HCT116 (cell line): ENCODE measurements at regions not wholly inside any gene's neighbourhood (a gene's known extent, or its start where the extent isn't known, plus 50 kb on each side); places are given as distances from the start of the nearest gene placed in this dataset.

Source experiments
- ATAC-seq: fragments of 200-7000 bp; cut with Tn5 transposase; 2 replicates; pipeline ENCODE4 v1.9.1; 2020; ENCODE audit warnings: mild to moderate bottlenecking, moderate library complexity
- BruUV-seq: library from RNA; stranded (reverse); fragments of 400-500 nt; replicated peaks from 2 replicates; lab custom pipeline; 2021; lab: Mats Ljungman, UMichigan
- CTCF ChIA-PET: fragments of 300-600 bp; sonication (Branson Sonifier 250); formaldehyde crosslinking; loops from one replicate; lab custom pipeline; 2021; ENCODE audit warnings: antibody characterized with exemption; lab: Charles Lee
- POLR2A ChIA-PET: fragments of 300-600, 350-600 bp; sonication (Branson Sonifier 250); formaldehyde crosslinking; loops from one replicate; lab custom pipeline; 2021; ENCODE audit warnings: antibody characterized with exemption; lab: Charles Lee
- RAD21 ChIA-PET, 2 experiments: fragments of 300-600 bp; sonication (Branson Sonifier 250); formaldehyde crosslinking; loops; one replicate each; lab custom pipeline; 2023; ENCODE audit warnings: low total read pairs in 2 of 2; ENCODE audit not compliant: uncharacterized antibody in 2 of 2, unreplicated experiment in 2 of 2, low non-redundant PET in 1 of 2; lab: Charles Lee
- DNase-seq: peaks from one replicate; pipeline ENCODE4 v3.0.0-alpha.2; 2010; ENCODE audit warnings: low read depth, low spot score
- H2AFZ ChIP-seq: fragments of 200-600 bp; shearing (Covaris generic), sonication (generic); 2 replicates; pipeline ENCODE4 v1.6.1; 2017; ENCODE audit warnings: low read depth, mixed run types, mixed read lengths, antibody characterized with exemption, low read length; ENCODE audit not compliant: poor library complexity, severe bottlenecking
- H3K27ac ChIP-seq: 2 replicates; pipeline ENCODE4 v1.5.1; 2012; ENCODE audit warnings: low read depth, low read length
- H3K27me3 ChIP-seq: fragments of 200-600 bp; sonication (generic); 2 replicates; pipeline ENCODE4 v1.6.1; 2016; ENCODE audit warnings: mixed run types, low read length, mixed read lengths; ENCODE audit not compliant: insufficient read depth
- H3K36me3 ChIP-seq, 2 experiments: fragments of 200-500 bp in 1 of 2; fragments of 200-600 bp in 1 of 2; sonication (Bioruptor generic) in 1 of 2; sonication (generic) in 1 of 2; 2 replicates each; pipeline versions ENCODE4 v1.5.1 to v1.6.1; 2014 to 2016; ENCODE audit warnings: low read length in 2 of 2, inconsistent platforms in 1 of 2, mixed read lengths in 1 of 2, mixed run types in 1 of 2; ENCODE audit not compliant: insufficient read depth in 2 of 2, control insufficient read depth in 1 of 2
- H3K4me1 ChIP-seq, 2 experiments: fragments of 200-600 bp in 1 of 2; sonication (generic) in 1 of 2; 2 replicates each; pipeline versions ENCODE4 v1.5.1 to v1.6.1; 2012 to 2017; ENCODE audit warnings: low read length in 2 of 2, inconsistent platforms in 1 of 2, mild to moderate bottlenecking in 1 of 2, mixed read lengths in 1 of 2, mixed run types in 1 of 2, moderate library complexity in 1 of 2; ENCODE audit not compliant: insufficient read depth in 2 of 2, control insufficient read depth in 1 of 2
- H3K4me2 ChIP-seq: fragments of 200-600 bp; sonication (generic); 2 replicates; pipeline ENCODE4 v1.6.1; 2017; ENCODE audit warnings: mixed run types, low read length, mixed read lengths
- H3K4me3 ChIP-seq, 2 experiments: fragments of 200-600 bp in 1 of 2; sonication (generic) in 1 of 2; replicated peaks in 1 of 2; 2 replicates each; pipeline ENCODE4 v1.5.1; 2011 to 2016; ENCODE audit warnings: low read length in 2 of 2, control low read depth in 1 of 2, low read depth in 1 of 2, mild to moderate bottlenecking in 1 of 2, mixed read lengths in 1 of 2, mixed run types in 1 of 2
- H3K79me2 ChIP-seq: fragments of 200-600 bp; sonication (generic); 2 replicates; pipeline ENCODE4 v1.6.1; 2017; ENCODE audit warnings: mild to moderate bottlenecking, mixed run types, low read length, moderate library complexity, mixed read lengths; ENCODE audit not compliant: insufficient read depth
- H3K9ac ChIP-seq: fragments of 200-600 bp; sonication (generic); 2 replicates; pipeline ENCODE4 v1.6.1; 2016; ENCODE audit warnings: low read length, mixed read lengths
- H3K9me2 ChIP-seq: fragments of 200-600 bp; sonication (generic), shearing (Covaris generic); 2 replicates; pipeline ENCODE4 v1.6.1; 2017; ENCODE audit warnings: mixed run types, mild to moderate bottlenecking, moderate library complexity; ENCODE audit not compliant: insufficient read depth
- H3K9me3 ChIP-seq, 2 experiments: fragments of 200-500 bp in 1 of 2; fragments of 200-600 bp in 1 of 2; sonication (Bioruptor generic) in 1 of 2; sonication (generic) in 1 of 2; 2 replicates each; pipeline ENCODE4 v1.6.1; 2014 to 2017; ENCODE audit warnings: low read length in 2 of 2, mixed read lengths in 2 of 2, inconsistent platforms in 1 of 2, low read depth in 1 of 2, mild to moderate bottlenecking in 1 of 2, mixed run types in 1 of 2, moderate library complexity in 1 of 2; ENCODE audit not compliant: control insufficient read depth in 1 of 2, insufficient read depth in 1 of 2
- H4K20me1 ChIP-seq: fragments of 200-600 bp; sonication (generic), shearing (Covaris generic); 2 replicates; pipeline ENCODE4 v1.6.1; 2017; ENCODE audit warnings: mixed run types, mild to moderate bottlenecking, moderate library complexity; ENCODE audit not compliant: insufficient read depth
- ATF3 ChIP-seq: IDR thresholded peaks from 2 replicates; pipeline ENCODE4 v1.6.1; 2012
- CBX3 ChIP-seq: IDR thresholded peaks from 2 replicates; pipeline ENCODE4 v1.6.1; 2012; ENCODE audit warnings: low read depth
- CEBPB ChIP-seq: IDR thresholded peaks from 2 replicates; pipeline ENCODE4 v1.6.1; 2012; ENCODE audit warnings: low read depth
- FOSL1 ChIP-seq: IDR thresholded peaks from 2 replicates; pipeline ENCODE4 v1.6.1; 2012; ENCODE audit warnings: low read depth
- MAX ChIP-seq: IDR thresholded peaks from 2 replicates; pipeline ENCODE4 v1.6.1; 2012
- RAD21 ChIP-seq: IDR thresholded peaks from 2 replicates; pipeline ENCODE4 v1.6.1; 2012; ENCODE audit warnings: low read depth, mild to moderate bottlenecking
- REST ChIP-seq: IDR thresholded peaks from 2 replicates; pipeline ENCODE4 v1.6.1; 2012; ENCODE audit warnings: low read depth
- SIN3A ChIP-seq: IDR thresholded peaks from 2 replicates; pipeline ENCODE4 v1.6.1; 2012; ENCODE audit warnings: low read depth
- SRF ChIP-seq: IDR thresholded peaks from 2 replicates; pipeline ENCODE4 v1.6.1; 2012; ENCODE audit warnings: low read depth
- ZBTB33 ChIP-seq: IDR thresholded peaks from 2 replicates; pipeline ENCODE4 v1.6.1; 2011; ENCODE audit warnings: mild to moderate bottlenecking, low read length, moderate library complexity; ENCODE audit not compliant: insufficient replicate concordance; ENCODE audit errors: extremely low read depth
- ZFX ChIP-seq: fragments of 450-650 bp; IDR thresholded peaks from 2 replicates; pipeline ENCODE4 v1.6.1; 2017
- ZNF274 ChIP-seq: fragments of 200-500 bp; sonication (Bioruptor generic); IDR thresholded peaks from 2 replicates; pipeline ENCODE4 v1.6.1; 2014; ENCODE audit warnings: mild to moderate bottlenecking, low read depth, low read length, inconsistent platforms
- intact Hi-C: fragments of 100-400 bp; cut with micrococcal nuclease; formaldehyde crosslinking; loops from 2 replicates; pipeline ENCODE4 v1.10.0; 2022

- RAD21 ChIA-PET = no interaction called here
- H3K9me3 ChIP-seq = no peaks in the 10 kb centered on the region
- no peak overlapping the region for H3K27ac ChIP-seq
- TF ChIP-seq FOSL1 (no peak), ATF3 (no peak), ZBTB33 (no peak), CBX3 (no peak), RAD21 (no peak), ZFX (no peak), MAX (no peak)
- no peaks in the 10 kb centered on the region for H4K20me1 ChIP-seq
- no peaks in the 10 kb centered on the region for H3K9me2 ChIP-seq
- CTCF ChIA-PET = no interaction called here
- intact Hi-C loops = loop anchor here (10.0 kb wide), 1 partner anchor 63 kb away; no protein-coding TSS in a partner anchor
- H3K79me2 ChIP-seq = no peaks in the 10 kb centered on the region
- BruUV-seq = no TSS peak
- no peak for ATAC-seq
- POLR2A ChIA-PET = no interaction called here
- H3K4me3 ChIP-seq = no peak overlapping the region
- no peak for DNase-seq
- no peak overlapping the region for H3K4me2 ChIP-seq
- H2AFZ ChIP-seq = no peak overlapping the region
- H3K27me3 ChIP-seq = no peaks in the 10 kb centered on the region
- H3K36me3 ChIP-seq = no peaks in the 10 kb centered on the region
- H3K4me1 ChIP-seq = no peaks in the 10 kb centered on the region
- H3K9ac ChIP-seq = no peak overlapping the region
Measured at GRCh38 chr18:28607991-28608390, 431.1 kb upstream of the CDH2 start.

GRCh38 chr18:28606686-28607085 is 429.8 kb upstream of the CDH2 start:
- no TSS peak for BruUV-seq
- H3K4me2 ChIP-seq = no peak overlapping the region
- H3K9ac ChIP-seq = no peak overlapping the region
- RAD21 ChIA-PET = no interaction called here
- no peaks in the 10 kb centered on the region for H3K9me3 ChIP-seq
- no peaks in the 10 kb centered on the region for H3K36me3 ChIP-seq
- POLR2A ChIA-PET = no interaction called here
- H3K27ac ChIP-seq = no peak overlapping the region
- ATAC-seq = no peak
- no peaks in the 10 kb centered on the region for H4K20me1 ChIP-seq
- TF ChIP-seq REST = no peak
- TF ChIP-seq SIN3A = no peak
- no peak for TF ChIP-seq CEBPB
- TF ChIP-seq SRF = no peak
- no peak for TF ChIP-seq CBX3
- no peak for TF ChIP-seq ZNF274
- H3K27me3 ChIP-seq = no peaks in the 10 kb centered on the region
- H3K4me3 ChIP-seq = no peak overlapping the region
- H3K4me1 ChIP-seq = no peaks in the 10 kb centered on the region
- no peak overlapping the region for H2AFZ ChIP-seq
- DNase-seq = no peak
- intact Hi-C loops = loop anchor here (10.0 kb wide), 1 partner anchor 62 kb away; no protein-coding TSS in a partner anchor
- CTCF ChIA-PET = no interaction called here
- no peaks in the 10 kb centered on the region for H3K9me2 ChIP-seq
- H3K79me2 ChIP-seq = no peaks in the 10 kb centered on the region
